Body of pancreas (tissue), 4 donors: ENCODE measurements at regions not wholly inside any gene's neighbourhood (a gene's known extent, or its start where the extent isn't known, plus 50 kb on each side); places are given as distances from the start of the nearest gene placed in this dataset.

Experiments used
- POLR2A ChIP-seq, 3 donors: fragments of 450-650 bp; IDR thresholded peaks; one replicate each; pipeline ENCODE4 v1.6.1; 2016; ENCODE audit warnings: antibody characterized with exemption in 3 of 3, mild to moderate bottlenecking in 2 of 3
- TF ChIP-seq, protein P1 (sequence below), 7 experiments: fragments of 450-650 bp in 4 of 7; fragments of 200-600 bp in 3 of 7; sonication (generic) in 3 of 7; IDR thresholded peaks; one replicate each; pipeline ENCODE4 v1.5.1; 2016 to 2019; ENCODE audit warnings: antibody characterized with exemption in 7 of 7

DNA sequence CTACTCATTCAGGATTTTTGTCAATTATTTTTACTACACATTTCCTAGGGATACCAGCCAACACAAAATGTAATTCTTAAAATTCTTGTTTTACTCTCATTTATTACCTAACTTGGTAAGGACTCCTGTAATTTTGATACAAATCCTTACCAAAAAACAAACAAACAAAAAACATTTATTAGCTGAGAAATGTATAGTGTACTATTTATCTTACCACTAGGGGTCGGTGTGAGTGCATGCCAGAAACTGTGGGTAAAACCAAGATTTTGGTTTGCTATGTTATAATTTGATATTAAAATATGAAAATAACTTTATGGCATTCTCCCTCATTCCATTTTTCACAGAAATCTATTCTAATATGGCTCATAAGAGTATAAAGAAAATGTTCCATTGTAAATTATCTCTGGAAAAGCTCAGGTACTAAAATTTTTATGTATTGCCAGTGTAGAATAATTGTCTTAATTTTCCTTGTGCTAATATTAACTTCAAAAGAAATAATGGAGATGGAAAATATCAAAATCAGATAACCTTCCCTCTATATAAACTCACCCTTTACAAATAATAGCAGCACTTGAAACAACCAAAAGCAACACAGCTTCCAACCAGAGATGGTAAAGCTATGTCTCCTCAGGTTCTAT lies 290.8 kb upstream of the PCDH15 start:
- TF ChIP-seq, protein P1, sequence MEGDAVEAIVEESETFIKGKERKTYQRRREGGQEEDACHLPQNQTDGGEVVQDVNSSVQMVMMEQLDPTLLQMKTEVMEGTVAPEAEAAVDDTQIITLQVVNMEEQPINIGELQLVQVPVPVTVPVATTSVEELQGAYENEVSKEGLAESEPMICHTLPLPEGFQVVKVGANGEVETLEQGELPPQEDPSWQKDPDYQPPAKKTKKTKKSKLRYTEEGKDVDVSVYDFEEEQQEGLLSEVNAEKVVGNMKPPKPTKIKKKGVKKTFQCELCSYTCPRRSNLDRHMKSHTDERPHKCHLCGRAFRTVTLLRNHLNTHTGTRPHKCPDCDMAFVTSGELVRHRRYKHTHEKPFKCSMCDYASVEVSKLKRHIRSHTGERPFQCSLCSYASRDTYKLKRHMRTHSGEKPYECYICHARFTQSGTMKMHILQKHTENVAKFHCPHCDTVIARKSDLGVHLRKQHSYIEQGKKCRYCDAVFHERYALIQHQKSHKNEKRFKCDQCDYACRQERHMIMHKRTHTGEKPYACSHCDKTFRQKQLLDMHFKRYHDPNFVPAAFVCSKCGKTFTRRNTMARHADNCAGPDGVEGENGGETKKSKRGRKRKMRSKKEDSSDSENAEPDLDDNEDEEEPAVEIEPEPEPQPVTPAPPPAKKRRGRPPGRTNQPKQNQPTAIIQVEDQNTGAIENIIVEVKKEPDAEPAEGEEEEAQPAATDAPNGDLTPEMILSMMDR (IDR thresholded peaks at IDR 0.05), result peak; percentile 39 to 78 (median 65)
- no peak for TF ChIP-seq POLR2A (IDR thresholded peaks at IDR 0.05)
